Keratinocyte (primary cell): ENCODE measurements at regions not wholly inside any gene's neighbourhood (a gene's known extent, or its start where the extent isn't known, plus 50 kb on each side); places are given as distances from the start of the nearest gene placed in this dataset.

Experiments used
- DNase-seq: peaks from one replicate; pipeline ENCODE4 v3.0.0-alpha.2; 2011; ENCODE audit warnings: low read depth, missing footprints, low spot score
- FAIRE-seq: peaks from 2 replicates; lab custom pipeline; 2011; peaks lifted over from hg19 to GRCh38; lab: Jason Lieb, UNC
- H2AFZ ChIP-seq: 2 replicates; pipeline ENCODE4 v1.6.0; 2012; ENCODE audit warnings: low read length, control low read depth, inconsistent platforms; ENCODE audit not compliant: control insufficient read depth
- H3K27ac ChIP-seq: 2 replicates; pipeline ENCODE4 v1.5.1; 2011; ENCODE audit warnings: low read length; ENCODE audit not compliant: control insufficient read depth, insufficient read depth
- H3K27me3 ChIP-seq: 3 replicates; pipeline ENCODE4 v1.6.0; 2011; ENCODE audit warnings: low read length; ENCODE audit not compliant: control insufficient read depth, insufficient read depth; ENCODE audit errors: extremely low read depth
- H3K36me3 ChIP-seq, 2 experiments: 2 replicates in 1 of 2; 3 replicates in 1 of 2; pipeline ENCODE4 v1.5.1; 2011; ENCODE audit warnings: low read length in 2 of 2, mild to moderate bottlenecking in 1 of 2; ENCODE audit not compliant: control insufficient read depth in 2 of 2, insufficient read depth in 2 of 2; ENCODE audit errors: extremely low read depth in 1 of 2
- H3K4me1 ChIP-seq: 3 replicates; pipeline ENCODE4 v1.5.1; 2011; ENCODE audit warnings: low read length; ENCODE audit not compliant: control insufficient read depth, insufficient read depth; ENCODE audit errors: extremely low read depth
- H3K4me2 ChIP-seq: 3 replicates; pipeline ENCODE4 v1.6.0; 2011; ENCODE audit warnings: low read depth, low read length; ENCODE audit not compliant: control insufficient read depth, insufficient read depth; ENCODE audit errors: extremely low read depth
- H3K4me3 ChIP-seq, 3 experiments: fragments of 200-600 bp in 1 of 3; sonication (generic) in 1 of 3; 2 replicates in 2 of 3; 3 replicates in 1 of 3; pipeline ENCODE4 v1.5.1; 2011 to 2016; ENCODE audit warnings: low read length in 3 of 3, mild to moderate bottlenecking in 3 of 3, control low read depth in 2 of 3, inconsistent platforms in 1 of 3, low read depth in 1 of 3, mixed read lengths in 1 of 3, mixed run types in 1 of 3, moderate library complexity in 1 of 3; ENCODE audit not compliant: control insufficient read depth in 2 of 3, insufficient read depth in 2 of 3; ENCODE audit errors: extremely low read depth in 1 of 3
- H3K79me2 ChIP-seq: 2 replicates; pipeline ENCODE4 v1.6.0; 2012; ENCODE audit warnings: low read length; ENCODE audit not compliant: control insufficient read depth, insufficient read depth
- H3K9ac ChIP-seq: 3 replicates; pipeline ENCODE4 v1.6.0; 2011; ENCODE audit warnings: low read length; ENCODE audit not compliant: control insufficient read depth, insufficient read depth; ENCODE audit errors: extremely low read depth
- H3K9me1 ChIP-seq: 3 replicates; pipeline ENCODE4 v1.6.0; 2011; ENCODE audit warnings: low read length; ENCODE audit not compliant: control insufficient read depth, insufficient read depth; ENCODE audit errors: extremely low read depth
- H3K9me3 ChIP-seq: 2 replicates; pipeline ENCODE4 v1.5.1; 2012; ENCODE audit warnings: low read depth, low read length; ENCODE audit not compliant: control insufficient read depth
- H4K20me1 ChIP-seq: 3 replicates; pipeline ENCODE4 v1.6.0; 2011; ENCODE audit warnings: low read length; ENCODE audit not compliant: control insufficient read depth, insufficient read depth; ENCODE audit errors: extremely low read depth
- EZH2 ChIP-seq: IDR thresholded peaks from one replicate; pipeline ENCODE4 v1.6.1; 2012; ENCODE audit warnings: inconsistent platforms, mild to moderate bottlenecking, low read length, moderate library complexity
- dilution Hi-C: fragments of 300-500 bp; cut with MboI; formaldehyde crosslinking; loops from one replicate; pipeline ENCODE4 v1.7.0; 2020; ENCODE audit warnings: low sequenced_read_pairs; ENCODE audit not compliant: extremely low pct_ligation_motif_present
- TF ChIP-seq, protein P1 (sequence below), 3 experiments: IDR thresholded peaks in 1 of 3; conservative IDR thresholded peaks in 1 of 3; optimal IDR thresholded peaks in 1 of 3; 2 replicates in 2 of 3; 3 replicates in 1 of 3; pipeline versions ENCODE3 to v1.5.1; 2011; ENCODE audit warnings: low read length in 3 of 3, mild to moderate bottlenecking in 3 of 3, moderate library complexity in 2 of 3, control low read depth in 1 of 3, inconsistent platforms in 1 of 3; ENCODE audit not compliant: insufficient read depth in 2 of 3; ENCODE audit errors: extremely low read depth in 1 of 3

DNA sequence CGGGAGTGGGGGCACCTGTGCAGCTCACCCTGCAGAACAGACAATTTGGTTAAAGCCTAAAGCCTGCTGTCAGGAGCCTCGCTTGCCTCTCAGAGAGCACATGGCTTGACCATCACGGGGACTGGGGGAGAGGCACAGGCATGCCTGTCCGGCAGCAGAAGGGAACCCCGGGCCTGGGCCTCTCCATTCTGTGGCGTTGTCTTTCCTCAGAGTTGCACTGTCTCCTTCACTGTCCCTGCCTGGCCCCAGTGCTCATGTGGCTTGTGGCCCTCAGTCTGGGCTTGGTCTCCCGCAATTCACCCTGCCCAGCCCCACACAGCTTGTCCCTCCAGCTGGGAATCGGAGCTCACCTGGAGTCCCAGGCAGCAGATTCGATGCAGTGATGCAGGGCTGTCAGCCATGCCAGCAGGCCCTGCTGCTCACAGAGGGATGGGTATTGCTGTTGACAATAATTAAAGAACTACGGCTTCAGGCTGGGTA is 189.9 kb downstream of the SEC14L1 start:
- H3K4me1 ChIP-seq: peaks cover 40% of the 10 kb centered on the region

DNA sequence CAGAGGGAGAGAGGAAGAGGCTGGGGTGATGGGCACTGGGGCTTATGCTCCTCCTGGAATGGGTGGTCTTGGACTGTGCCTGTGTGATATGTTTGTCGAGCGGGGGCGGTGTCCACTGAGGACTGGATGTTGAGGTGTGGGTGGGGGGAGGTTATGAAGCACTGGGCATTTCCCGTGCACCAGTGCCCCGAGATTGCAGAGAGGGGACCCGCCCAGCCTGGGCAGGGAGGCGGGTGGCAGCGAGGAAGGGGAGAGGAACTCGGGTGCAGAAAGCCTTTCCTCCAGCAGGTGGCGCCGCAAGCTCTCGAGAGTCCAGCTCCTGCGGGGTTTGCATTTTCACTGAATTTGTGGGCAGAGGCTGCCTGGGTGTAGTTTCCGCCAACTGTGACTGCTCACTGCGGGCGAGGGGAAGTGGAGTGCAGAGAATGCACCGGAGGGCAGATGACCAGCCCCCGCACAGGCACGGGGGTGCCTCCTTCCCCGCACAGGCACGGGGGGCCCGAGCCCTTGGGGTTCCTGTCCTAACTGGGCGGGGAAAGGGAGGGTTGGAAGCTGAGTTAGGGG is 190.6 kb downstream of the SEC14L1 start:
- peaks cover 94% of the 10 kb centered on the region for H3K79me2 ChIP-seq
- peaks cover 57% of the 10 kb centered on the region for H4K20me1 ChIP-seq
- H3K9ac ChIP-seq: no peak overlapping the region
- TF ChIP-seq EZH2: no peak
- TF ChIP-seq, protein P1, sequence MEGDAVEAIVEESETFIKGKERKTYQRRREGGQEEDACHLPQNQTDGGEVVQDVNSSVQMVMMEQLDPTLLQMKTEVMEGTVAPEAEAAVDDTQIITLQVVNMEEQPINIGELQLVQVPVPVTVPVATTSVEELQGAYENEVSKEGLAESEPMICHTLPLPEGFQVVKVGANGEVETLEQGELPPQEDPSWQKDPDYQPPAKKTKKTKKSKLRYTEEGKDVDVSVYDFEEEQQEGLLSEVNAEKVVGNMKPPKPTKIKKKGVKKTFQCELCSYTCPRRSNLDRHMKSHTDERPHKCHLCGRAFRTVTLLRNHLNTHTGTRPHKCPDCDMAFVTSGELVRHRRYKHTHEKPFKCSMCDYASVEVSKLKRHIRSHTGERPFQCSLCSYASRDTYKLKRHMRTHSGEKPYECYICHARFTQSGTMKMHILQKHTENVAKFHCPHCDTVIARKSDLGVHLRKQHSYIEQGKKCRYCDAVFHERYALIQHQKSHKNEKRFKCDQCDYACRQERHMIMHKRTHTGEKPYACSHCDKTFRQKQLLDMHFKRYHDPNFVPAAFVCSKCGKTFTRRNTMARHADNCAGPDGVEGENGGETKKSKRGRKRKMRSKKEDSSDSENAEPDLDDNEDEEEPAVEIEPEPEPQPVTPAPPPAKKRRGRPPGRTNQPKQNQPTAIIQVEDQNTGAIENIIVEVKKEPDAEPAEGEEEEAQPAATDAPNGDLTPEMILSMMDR (optimal IDR thresholded peaks at IDR 0.05 in 1 of 3, IDR thresholded peaks at IDR 0.05 in 1 of 3, conservative IDR thresholded peaks at IDR 0.05 in 1 of 3; ENCODE audit: extremely low read depth in 1 of 3, insufficient read depth in 2 of 3, low read length in 3 of 3): peak; percentile 88 to 96 (median 94)
- peaks cover 5% of the 10 kb centered on the region for H3K9me1 ChIP-seq
- peak overlapping the region; percentile 52 for H3K27ac ChIP-seq
- H3K27me3 ChIP-seq: no peaks in the 10 kb centered on the region
- H3K4me1 ChIP-seq: peaks cover 39% of the 10 kb centered on the region
- DNase-seq (no peak), FAIRE-seq (peak; percentile 81)
- no peak overlapping the region for H3K4me3 ChIP-seq
- dilution Hi-C loops: no loop called here
- H3K9me3 ChIP-seq: no peaks in the 10 kb centered on the region
- H2AFZ ChIP-seq: no peak overlapping the region
- H3K4me2 ChIP-seq: peak overlapping the region; percentile 60
- peaks cover 15 to 21% of the 10 kb centered on the region in 2 experiments for H3K36me3 ChIP-seq

More for the DNA sequence above, 189.9 kb downstream of the SEC14L1 start:
- Histone ChIP-seq H3K9me3 (no peaks in the 10 kb centered on the region), H3K4me3 (no peak overlapping the region), H3K27ac (no peak overlapping the region), H3K9me1 (peaks cover 5% of the 10 kb centered on the region), H3K27me3 (no peaks in the 10 kb centered on the region), H3K9ac (no peak overlapping the region), H3K4me2 (no peak overlapping the region), H2AFZ (no peak overlapping the region), H4K20me1 (peaks cover 65% of the 10 kb centered on the region), H3K36me3 (peaks cover 18 to 28% of the 10 kb centered on the region in 2 experiments), H3K79me2 (peaks cover 94% of the 10 kb centered on the region)
- TF ChIP-seq, protein P1 (optimal IDR thresholded peaks at IDR 0.05 in 1 of 3, IDR thresholded peaks at IDR 0.05 in 1 of 3, conservative IDR thresholded peaks at IDR 0.05 in 1 of 3; ENCODE audit: extremely low read depth in 1 of 3, insufficient read depth in 2 of 3, low read length in 3 of 3): no peak
- no peak for TF ChIP-seq EZH2
- dilution Hi-C loops: no loop called here
- FAIRE-seq (no peak), DNase-seq (no peak)
